Hepatocyte (in vitro differentiated cells): ENCODE measurements at regions not wholly inside any gene's neighbourhood (a gene's known extent, or its start where the extent isn't known, plus 50 kb on each side); places are given as distances from the start of the nearest gene placed in this dataset.
A peak's percentile ranks its signal among the peaks of the same experiment; 100 is the strongest.

Source experiments
- DNase-seq: peaks from one replicate; pipeline ENCODE4 v3.0.0-alpha.2; 2016; ENCODE audit warnings: low spot score
- H2AFZ ChIP-seq: fragments of 200-600 bp; sonication (generic); 2 replicates; pipeline ENCODE4 v1.6.0; 2016; ENCODE audit warnings: antibody characterized with exemption, mild to moderate bottlenecking
- H3K27ac ChIP-seq: fragments of 200-600 bp; sonication (generic); 2 replicates; pipeline ENCODE4 v1.5.1; 2016; ENCODE audit warnings: mild to moderate bottlenecking
- H3K27me3 ChIP-seq: fragments of 200-600 bp; sonication (generic); 2 replicates; pipeline ENCODE4 v1.6.1; 2016
- H3K36me3 ChIP-seq: fragments of 200-600 bp; sonication (generic); replicated peaks from 2 replicates; pipeline ENCODE4 v1.5.1; 2016; ENCODE audit warnings: low read depth; ENCODE audit not compliant: insufficient read depth
- H3K4me1 ChIP-seq: fragments of 200-600 bp; sonication (generic); 2 replicates; pipeline ENCODE4 v1.5.1; 2016; ENCODE audit warnings: mild to moderate bottlenecking, moderate library complexity; ENCODE audit not compliant: insufficient read depth
- H3K4me2 ChIP-seq: fragments of 200-600 bp; sonication (generic); 2 replicates; pipeline ENCODE4 v1.6.0; 2016
- H3K4me3 ChIP-seq: fragments of 200-600 bp; sonication (generic); 2 replicates; pipeline ENCODE4 v1.5.1; 2016; ENCODE audit warnings: mild to moderate bottlenecking
- H3K79me2 ChIP-seq: fragments of 200-600 bp; sonication (generic); 2 replicates; pipeline ENCODE4 v1.6.0; 2017; ENCODE audit warnings: mild to moderate bottlenecking
- H3K9me2 ChIP-seq: fragments of 200-600 bp; sonication (generic); replicated peaks from 2 replicates; pipeline ENCODE4 v1.6.0; 2017; ENCODE audit warnings: mild to moderate bottlenecking; ENCODE audit not compliant: insufficient read depth
- H3K9me3 ChIP-seq: fragments of 200-600 bp; sonication (generic); 2 replicates; pipeline ENCODE4 v1.5.1; 2016; ENCODE audit warnings: low read depth, mild to moderate bottlenecking
- H4K20me1 ChIP-seq: fragments of 200-600 bp; sonication (generic); 2 replicates; pipeline ENCODE4 v1.6.0; 2016; ENCODE audit warnings: mild to moderate bottlenecking; ENCODE audit not compliant: insufficient read depth, poor library complexity, severe bottlenecking
- CTCF ChIP-seq: fragments of 200-600 bp; sonication (generic); IDR thresholded peaks from 2 replicates; pipeline ENCODE4 v1.5.1; 2016; ENCODE audit warnings: antibody characterized with exemption, mild to moderate bottlenecking; ENCODE audit not compliant: poor library complexity
- EZH2 ChIP-seq: fragments of 200-600 bp; sonication (generic); IDR thresholded peaks from 2 replicates; pipeline ENCODE4 v1.6.1; 2016; ENCODE audit warnings: antibody characterized with exemption, mild to moderate bottlenecking, borderline replicate concordance
- EZH2phosphoT487 ChIP-seq: fragments of 200-600 bp; sonication (generic); IDR thresholded peaks from one replicate; pipeline ENCODE4 v1.6.1; 2018; ENCODE audit warnings: antibody characterized with exemption, mild to moderate bottlenecking, low read depth, moderate library complexity; ENCODE audit not compliant: unreplicated experiment, severe bottlenecking
- WGBS: methylation state at CpG from one replicate; pipeline ENCODE4 v1.1.6; 2016; ENCODE audit warnings: low lambda C conversion rate; ENCODE audit errors: missing lambda C conversion rate; 5-methylcytosine and 5-hydroxymethylcytosine counted together

- Histone ChIP-seq H3K36me3 (no peaks in the 10 kb centered on the region), H2AFZ (no peak overlapping the region), H3K4me2 (no peak overlapping the region), H3K27ac (no peak overlapping the region), H3K9me2 (no peaks in the 10 kb centered on the region), H3K79me2 (no peaks in the 10 kb centered on the region), H3K9me3 (no peaks in the 10 kb centered on the region), H3K4me1 (no peaks in the 10 kb centered on the region), H3K27me3 (no peaks in the 10 kb centered on the region), H4K20me1 (no peaks in the 10 kb centered on the region), H3K4me3 (no peak overlapping the region)
- no peak for DNase-seq
- WGBS: 93% methylated on average over 2 of the region's 2 CpGs
- TF ChIP-seq EZH2phosphoT487: no peak
- TF ChIP-seq CTCF: no peak
- no peak for TF ChIP-seq EZH2
Observed at GRCh38 chr7:19973581-19973980, 200.2 kb upstream of the TMEM196 start.

GRCh38 chr7:19972876-19973275, 199.5 kb upstream of the TMEM196 start:
- H3K27me3 ChIP-seq: no peaks in the 10 kb centered on the region
- no peak for DNase-seq
- 94% methylated on average over 1 of the region's 1 CpG for WGBS

GRCh38 chr7:19971956-19972355, 198.5 kb upstream of the TMEM196 start:
- H3K9me2 ChIP-seq: no peaks in the 10 kb centered on the region
- no peak overlapping the region for H3K27ac ChIP-seq
- H3K9me3 ChIP-seq: no peaks in the 10 kb centered on the region
- no peaks in the 10 kb centered on the region for H3K27me3 ChIP-seq
- DNase-seq: no peak
- no peak for TF ChIP-seq EZH2
- no peak for TF ChIP-seq CTCF
- no peak for TF ChIP-seq EZH2phosphoT487
- H3K36me3 ChIP-seq: no peaks in the 10 kb centered on the region
- H3K4me2 ChIP-seq: no peak overlapping the region
- H3K4me1 ChIP-seq: no peaks in the 10 kb centered on the region
- H3K4me3 ChIP-seq: no peak overlapping the region
- 90% methylated on average over 2 of the region's 2 CpGs for WGBS
- H3K79me2 ChIP-seq: no peaks in the 10 kb centered on the region
- no peak overlapping the region for H2AFZ ChIP-seq
- no peaks in the 10 kb centered on the region for H4K20me1 ChIP-seq

More at GRCh38 chr7:19972876-19973275, 199.5 kb upstream of the TMEM196 start:
- H3K4me1 ChIP-seq: no peaks in the 10 kb centered on the region
- H3K79me2 ChIP-seq: no peaks in the 10 kb centered on the region
- TF ChIP-seq CTCF: no peak
- no peak for TF ChIP-seq EZH2
- no peak for TF ChIP-seq EZH2phosphoT487
- no peak overlapping the region for H3K4me3 ChIP-seq
- no peak overlapping the region for H2AFZ ChIP-seq
- no peaks in the 10 kb centered on the region for H3K9me3 ChIP-seq
- H3K36me3 ChIP-seq: no peaks in the 10 kb centered on the region
- H3K9me2 ChIP-seq: no peaks in the 10 kb centered on the region
- no peak overlapping the region for H3K27ac ChIP-seq
- no peaks in the 10 kb centered on the region for H4K20me1 ChIP-seq
- H3K4me2 ChIP-seq: no peak overlapping the region

- H3K4me1 ChIP-seq: no peaks in the 10 kb centered on the region
- H3K27ac ChIP-seq: peak overlapping the region; percentile 53
- peak overlapping the region; percentile 4 for H3K4me2 ChIP-seq
- no peak overlapping the region for H2AFZ ChIP-seq
- H4K20me1 ChIP-seq: no peaks in the 10 kb centered on the region
- H3K9me2 ChIP-seq: no peaks in the 10 kb centered on the region
- no peak overlapping the region for H3K4me3 ChIP-seq
- no peak for DNase-seq
- no peaks in the 10 kb centered on the region for H3K79me2 ChIP-seq
- no peaks in the 10 kb centered on the region for H3K27me3 ChIP-seq
- TF ChIP-seq CTCF: no peak
- no peak for TF ChIP-seq EZH2
- no peak for TF ChIP-seq EZH2phosphoT487
- H3K9me3 ChIP-seq: no peaks in the 10 kb centered on the region
- no peaks in the 10 kb centered on the region for H3K36me3 ChIP-seq
Observed at GRCh38 chr7:19970514-19970913, 197.1 kb upstream of the TMEM196 start.
